Tibial nerve (tissue), 4 donors: ENCODE measurements at regions not wholly inside any gene's neighbourhood (a gene's known extent, or its start where the extent isn't known, plus 50 kb on each side); places are given as distances from the start of the nearest gene placed in this dataset.

Experiments
- DNase-seq, 2 donors: peaks; one replicate each; pipeline ENCODE4 v3.0.0-alpha.2; 2019; ENCODE audit warnings: low spot score in 2 of 2
- H3K27ac ChIP-seq, 4 donors: fragments of 200-600 bp; sonication (generic) in 3 of 4; one replicate each; pipeline ENCODE4 v1.5.1; 2017 to 2019; ENCODE audit warnings: mild to moderate bottlenecking in 1 of 4
- H3K27me3 ChIP-seq, 2 donors: fragments of 200-600 bp; sonication (generic) in 1 of 2; one replicate each; pipeline versions ENCODE4 v1.5.1 to v1.6.0; 2017 to 2019
- H3K36me3 ChIP-seq, 3 donors: fragments of 200-600 bp; sonication (generic); one replicate each; pipeline ENCODE4 v1.5.1; 2018 to 2019
- H3K4me1 ChIP-seq, 4 donors: fragments of 200-600 bp; sonication (generic) in 3 of 4; one replicate each; pipeline ENCODE4 v1.5.1; 2017 to 2019
- H3K4me3 ChIP-seq, 4 donors: fragments of 200-600 bp; sonication (generic) in 3 of 4; one replicate each; pipeline ENCODE4 v1.5.1; 2017 to 2019; ENCODE audit warnings: mild to moderate bottlenecking in 1 of 4, moderate library complexity in 1 of 4
- H3K9me3 ChIP-seq, 4 donors: fragments of 200-600 bp; sonication (generic) in 3 of 4; one replicate each; pipeline ENCODE4 v1.5.1; 2017 to 2019
- EP300 ChIP-seq, 2 donors: sonication (generic); formaldehyde crosslinking; IDR thresholded peaks; one replicate each; pipeline ENCODE4 v1.6.1; 2017; ENCODE audit warnings: antibody characterized with exemption in 2 of 2, mild to moderate bottlenecking in 1 of 2
- POLR2A ChIP-seq, 2 donors: fragments of 450-650 bp; IDR thresholded peaks; one replicate each; pipeline ENCODE4 v1.6.1; 2017; ENCODE audit warnings: antibody characterized with exemption in 2 of 2, mild to moderate bottlenecking in 2 of 2, moderate library complexity in 2 of 2
- WGBS, 2 donors: methylation state at CpG; one replicate each; pipeline ENCODE4 v1.1.5; 2018; 5-methylcytosine and 5-hydroxymethylcytosine counted together
- TF ChIP-seq, protein P1 (sequence below), 5 experiments: fragments of 200-600 bp in 3 of 5; fragments of 450-650 bp in 2 of 5; sonication (generic) in 3 of 5; IDR thresholded peaks; one replicate each; pipeline ENCODE4 v1.5.1; 2016 to 2019; ENCODE audit warnings: antibody characterized with exemption in 5 of 5, mild to moderate bottlenecking in 3 of 5, moderate library complexity in 2 of 5

GRCh38 chr18:7395566-7395965, 164.7 kb downstream of the LRRC30 start:
- H3K36me3 ChIP-seq: no peaks in the 10 kb centered on the region
- no peak for TF ChIP-seq EP300 (IDR thresholded peaks at IDR 0.05)
- no peak for TF ChIP-seq POLR2A (IDR thresholded peaks at IDR 0.05)
- TF ChIP-seq, protein P1, sequence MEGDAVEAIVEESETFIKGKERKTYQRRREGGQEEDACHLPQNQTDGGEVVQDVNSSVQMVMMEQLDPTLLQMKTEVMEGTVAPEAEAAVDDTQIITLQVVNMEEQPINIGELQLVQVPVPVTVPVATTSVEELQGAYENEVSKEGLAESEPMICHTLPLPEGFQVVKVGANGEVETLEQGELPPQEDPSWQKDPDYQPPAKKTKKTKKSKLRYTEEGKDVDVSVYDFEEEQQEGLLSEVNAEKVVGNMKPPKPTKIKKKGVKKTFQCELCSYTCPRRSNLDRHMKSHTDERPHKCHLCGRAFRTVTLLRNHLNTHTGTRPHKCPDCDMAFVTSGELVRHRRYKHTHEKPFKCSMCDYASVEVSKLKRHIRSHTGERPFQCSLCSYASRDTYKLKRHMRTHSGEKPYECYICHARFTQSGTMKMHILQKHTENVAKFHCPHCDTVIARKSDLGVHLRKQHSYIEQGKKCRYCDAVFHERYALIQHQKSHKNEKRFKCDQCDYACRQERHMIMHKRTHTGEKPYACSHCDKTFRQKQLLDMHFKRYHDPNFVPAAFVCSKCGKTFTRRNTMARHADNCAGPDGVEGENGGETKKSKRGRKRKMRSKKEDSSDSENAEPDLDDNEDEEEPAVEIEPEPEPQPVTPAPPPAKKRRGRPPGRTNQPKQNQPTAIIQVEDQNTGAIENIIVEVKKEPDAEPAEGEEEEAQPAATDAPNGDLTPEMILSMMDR (IDR thresholded peaks at IDR 0.05): no peak
- WGBS, 2 donors: 56 to 70% methylated on average over 4 of the region's 4 CpGs

GRCh38 chr18:7413906-7414305, 153.2 kb upstream of the PTPRM start:
- Histone ChIP-seq H3K4me3 (no peak overlapping the region), H3K4me1 (no peaks in the 10 kb centered on the region), H3K27me3 (no peaks in the 10 kb centered on the region), H3K36me3 (no peaks in the 10 kb centered on the region), H3K27ac (peak overlapping the region in 1 of 4 donors; percentile 60), H3K9me3 (no peaks in the 10 kb centered on the region)
- 92% methylated on average over 3 of the region's 3 CpGs for WGBS, 2 donors
- TF ChIP-seq EP300 (IDR thresholded peaks at IDR 0.05): no peak
- TF ChIP-seq, protein P1 (IDR thresholded peaks at IDR 0.05): no peak
- TF ChIP-seq POLR2A (IDR thresholded peaks at IDR 0.05): no peak
- no peak for DNase-seq

More at GRCh38 chr18:7395566-7395965, 164.7 kb downstream of the LRRC30 start:
- Histone ChIP-seq H3K9me3 (no peaks in the 10 kb centered on the region), H3K4me1 (no peaks in the 10 kb centered on the region), H3K27me3 (no peaks in the 10 kb centered on the region), H3K27ac (no peak overlapping the region), H3K4me3 (no peak overlapping the region)
- DNase-seq: no peak

DNA sequence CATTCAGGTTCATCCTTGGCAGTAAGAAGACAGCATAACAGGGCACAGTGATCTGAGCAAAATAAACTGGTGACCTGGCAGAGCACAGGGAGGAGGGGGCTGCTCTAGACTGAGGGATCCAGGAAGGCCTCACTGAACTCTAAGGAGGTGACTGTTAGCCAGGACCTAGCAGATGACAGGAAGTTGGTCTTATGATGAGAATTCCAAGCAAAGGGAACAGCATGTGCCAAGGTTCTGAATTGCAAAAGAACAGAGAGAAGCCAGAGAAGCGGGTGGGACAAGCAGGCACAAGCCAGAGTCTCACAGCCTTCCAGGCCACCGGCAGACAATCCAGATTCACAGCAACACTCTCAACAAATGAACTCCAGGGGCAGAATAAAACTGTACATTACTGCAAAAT, 152.7 kb upstream of the PTPRM start:
- Histone ChIP-seq H3K4me3 (no peak overlapping the region), H3K9me3 (no peaks in the 10 kb centered on the region), H3K36me3 (no peaks in the 10 kb centered on the region), H3K27ac (peak overlapping the region in 1 of 4 donors; percentile 60), H3K27me3 (no peaks in the 10 kb centered on the region), H3K4me1 (no peaks in the 10 kb centered on the region)
- DNase-seq: peak in 1 of 2 donors; percentile 49
- TF ChIP-seq EP300 (IDR thresholded peaks at IDR 0.05): peak; percentile 49 to 80
- TF ChIP-seq, protein P1 (IDR thresholded peaks at IDR 0.05): no peak
- 63 to 81% methylated on average over 2 of the region's 2 CpGs for WGBS, 2 donors

DNA sequence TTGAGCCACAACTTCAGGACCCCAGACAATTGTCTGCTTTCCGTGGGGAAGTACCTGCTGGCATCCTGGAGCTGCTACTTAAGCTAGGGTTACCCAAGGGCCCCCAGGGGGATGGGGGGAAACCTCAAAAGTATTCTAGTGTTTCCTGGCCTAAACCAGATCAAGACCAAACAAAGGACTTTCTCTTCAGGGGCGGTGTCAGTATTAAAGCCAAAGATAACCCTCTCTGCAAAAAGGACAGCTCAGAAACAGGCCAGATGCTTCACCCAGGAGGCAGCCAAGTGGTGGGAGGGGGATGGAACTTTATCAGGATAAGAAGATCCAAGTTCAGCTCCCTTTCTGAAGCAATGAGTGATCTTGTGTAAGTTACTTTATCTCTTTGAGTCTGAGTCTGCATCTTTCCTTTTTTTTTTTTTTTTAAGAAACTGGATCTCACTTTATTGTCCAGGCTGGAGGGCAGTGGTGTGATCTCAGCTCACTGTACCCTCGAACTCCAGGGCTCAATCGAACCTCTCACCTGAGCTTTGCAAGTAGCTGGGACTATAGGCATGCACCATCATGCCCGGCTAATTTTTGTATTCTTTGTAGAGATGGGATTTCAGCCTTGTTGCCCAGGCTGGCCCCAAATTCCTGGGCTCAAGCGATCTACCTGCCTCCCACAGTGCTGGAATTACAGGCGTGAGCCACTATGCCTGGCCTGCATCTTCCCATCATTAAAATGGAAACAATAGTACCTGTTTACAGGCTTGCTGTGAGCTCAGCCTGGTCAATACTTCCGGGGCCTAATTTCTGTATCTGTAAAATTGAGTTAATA, 151.8 kb upstream of the PTPRM start:
- H3K4me1 ChIP-seq: no peaks in the 10 kb centered on the region
- H3K27me3 ChIP-seq: no peaks in the 10 kb centered on the region
- H3K27ac ChIP-seq: peak overlapping the region in 1 of 4 donors; percentile 60
- WGBS, 2 donors: 76 to 80% methylated on average over 8 of the region's 8 CpGs
- H3K36me3 ChIP-seq: no peaks in the 10 kb centered on the region
- TF ChIP-seq POLR2A (IDR thresholded peaks at IDR 0.05) (no peak), EP300 (IDR thresholded peaks at IDR 0.05) (peak in 1 of 2 donors; percentile 21)
- no peak overlapping the region for H3K4me3 ChIP-seq
- DNase-seq: peak in 1 of 2 donors; percentile 46
- no peaks in the 10 kb centered on the region for H3K9me3 ChIP-seq

- Histone ChIP-seq H3K9me3 (no peaks in the 10 kb centered on the region), H3K27ac (no peak overlapping the region), H3K27me3 (no peaks in the 10 kb centered on the region), H3K36me3 (no peaks in the 10 kb centered on the region), H3K4me1 (no peaks in the 10 kb centered on the region), H3K4me3 (no peak overlapping the region)
- DNase-seq: no peak
- 84% methylated on average over 4 of the region's 4 CpGs for WGBS, 2 donors
- no peak for TF ChIP-seq EP300 (IDR thresholded peaks at IDR 0.05)
- TF ChIP-seq, protein P1 (IDR thresholded peaks at IDR 0.05): no peak
- TF ChIP-seq POLR2A (IDR thresholded peaks at IDR 0.05): no peak
Measured at GRCh38 chr18:7417727-7418126, 149.4 kb upstream of the PTPRM start.
